Smooth muscle cell (in vitro differentiated cells): ENCODE measurements at regions not wholly inside any gene's neighbourhood (a gene's known extent, or its start where the extent isn't known, plus 50 kb on each side); places are given as distances from the start of the nearest gene placed in this dataset.

Experiments
- DNase-seq: peaks from one replicate; lab custom pipeline; 2025; ENCODE audit not compliant: unreplicated experiment; lab: John Stamatoyannopoulos, UW
- H2AFZ ChIP-seq: fragments of 200-600 bp; sonication (generic); 2 replicates; pipeline ENCODE4 v1.6.0; 2016; ENCODE audit warnings: antibody characterized with exemption, low read depth, mild to moderate bottlenecking
- H3F3A ChIP-seq: fragments of 200-600 bp; sonication (generic); 2 replicates; pipeline ENCODE4 v1.6.0; 2017; ENCODE audit warnings: antibody characterized with exemption, low read depth
- H3K27ac ChIP-seq: fragments of 200-600 bp; sonication (generic); 2 replicates; pipeline ENCODE4 v1.5.1; 2016; ENCODE audit warnings: low read depth, mild to moderate bottlenecking
- H3K27me3 ChIP-seq: fragments of 200-600 bp; sonication (generic); 2 replicates; pipeline ENCODE4 v1.6.1; 2016; ENCODE audit warnings: low read depth, mild to moderate bottlenecking
- H3K36me3 ChIP-seq: fragments of 200-600 bp; sonication (generic); 2 replicates; pipeline ENCODE4 v1.5.1; 2016; ENCODE audit warnings: low read depth
- H3K4me1 ChIP-seq: fragments of 200-600 bp; sonication (generic); 2 replicates; pipeline ENCODE4 v1.5.1; 2016; ENCODE audit warnings: low read depth
- H3K4me2 ChIP-seq: fragments of 200-600 bp; sonication (generic); 2 replicates; pipeline ENCODE4 v1.6.0; 2016; ENCODE audit warnings: mild to moderate bottlenecking
- H3K4me3 ChIP-seq: fragments of 200-600 bp; sonication (generic); 2 replicates; pipeline ENCODE4 v1.5.1; 2016; ENCODE audit warnings: mild to moderate bottlenecking
- H3K79me2 ChIP-seq: fragments of 200-600 bp; sonication (generic); 2 replicates; pipeline ENCODE4 v1.6.0; 2016; ENCODE audit warnings: low read depth, mild to moderate bottlenecking
- H3K9ac ChIP-seq: fragments of 200-600 bp; sonication (generic); 2 replicates; pipeline ENCODE4 v1.6.0; 2016; ENCODE audit warnings: low read depth
- H3K9me3 ChIP-seq: fragments of 200-600 bp; sonication (generic); replicated peaks from 2 replicates; pipeline ENCODE4 v1.5.1; 2016; ENCODE audit warnings: low read depth
- H4K20me1 ChIP-seq: fragments of 200-600 bp; sonication (generic); 2 replicates; pipeline ENCODE4 v1.6.0; 2016; ENCODE audit warnings: low read depth
- whole genome bisulfite sequencing: methylation state at CpG from one replicate; pipeline ENCODE4 v1.1.7; 2016; ENCODE audit warnings: low lambda C conversion rate; 5-methylcytosine and 5-hydroxymethylcytosine counted together
- TF ChIP-seq, protein P1 (sequence below): fragments of 200-600 bp; sonication (generic); IDR thresholded peaks from 2 replicates; pipeline ENCODE4 v1.5.1; 2017; ENCODE audit warnings: borderline replicate concordance, mild to moderate bottlenecking, antibody characterized with exemption; ENCODE audit not compliant: insufficient read depth, poor library complexity, severe bottlenecking

DNA sequence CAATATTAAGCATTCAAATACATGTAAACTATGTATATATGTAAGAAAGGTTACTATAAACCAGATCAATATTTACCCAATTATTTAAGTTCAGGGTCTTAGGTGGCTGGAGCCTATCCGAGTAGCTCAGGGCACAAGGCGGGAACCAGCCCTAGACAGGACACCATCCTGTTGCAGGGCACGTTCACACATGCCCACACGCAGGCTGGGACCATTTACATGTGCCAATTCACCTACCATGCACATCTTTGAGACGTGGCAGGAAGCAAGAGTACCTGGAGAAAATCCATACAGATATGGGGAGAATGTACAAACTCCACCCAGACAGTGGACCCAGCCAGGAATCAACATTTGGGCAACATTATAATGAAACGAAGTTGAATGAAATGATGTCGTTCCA lies 263.0 kb upstream of the E2F7 start:
- Histone ChIP-seq H4K20me1 (no peaks in the 10 kb centered on the region), H3F3A (no peaks in the 10 kb centered on the region), H3K79me2 (no peaks in the 10 kb centered on the region), H3K27me3 (peaks cover 49% of the 10 kb centered on the region), H2AFZ (no peak overlapping the region), H3K4me1 (peaks cover 5% of the 10 kb centered on the region), H3K9me3 (no peaks in the 10 kb centered on the region), H3K4me2 (no peak overlapping the region), H3K4me3 (no peak overlapping the region), H3K9ac (no peak overlapping the region), H3K27ac (no peak overlapping the region), H3K36me3 (no peaks in the 10 kb centered on the region)
- TF ChIP-seq, protein P1, sequence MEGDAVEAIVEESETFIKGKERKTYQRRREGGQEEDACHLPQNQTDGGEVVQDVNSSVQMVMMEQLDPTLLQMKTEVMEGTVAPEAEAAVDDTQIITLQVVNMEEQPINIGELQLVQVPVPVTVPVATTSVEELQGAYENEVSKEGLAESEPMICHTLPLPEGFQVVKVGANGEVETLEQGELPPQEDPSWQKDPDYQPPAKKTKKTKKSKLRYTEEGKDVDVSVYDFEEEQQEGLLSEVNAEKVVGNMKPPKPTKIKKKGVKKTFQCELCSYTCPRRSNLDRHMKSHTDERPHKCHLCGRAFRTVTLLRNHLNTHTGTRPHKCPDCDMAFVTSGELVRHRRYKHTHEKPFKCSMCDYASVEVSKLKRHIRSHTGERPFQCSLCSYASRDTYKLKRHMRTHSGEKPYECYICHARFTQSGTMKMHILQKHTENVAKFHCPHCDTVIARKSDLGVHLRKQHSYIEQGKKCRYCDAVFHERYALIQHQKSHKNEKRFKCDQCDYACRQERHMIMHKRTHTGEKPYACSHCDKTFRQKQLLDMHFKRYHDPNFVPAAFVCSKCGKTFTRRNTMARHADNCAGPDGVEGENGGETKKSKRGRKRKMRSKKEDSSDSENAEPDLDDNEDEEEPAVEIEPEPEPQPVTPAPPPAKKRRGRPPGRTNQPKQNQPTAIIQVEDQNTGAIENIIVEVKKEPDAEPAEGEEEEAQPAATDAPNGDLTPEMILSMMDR = no peak
- no peak for DNase-seq
- 92% methylated on average over 7 of the region's 7 CpGs for WGBS

DNA sequence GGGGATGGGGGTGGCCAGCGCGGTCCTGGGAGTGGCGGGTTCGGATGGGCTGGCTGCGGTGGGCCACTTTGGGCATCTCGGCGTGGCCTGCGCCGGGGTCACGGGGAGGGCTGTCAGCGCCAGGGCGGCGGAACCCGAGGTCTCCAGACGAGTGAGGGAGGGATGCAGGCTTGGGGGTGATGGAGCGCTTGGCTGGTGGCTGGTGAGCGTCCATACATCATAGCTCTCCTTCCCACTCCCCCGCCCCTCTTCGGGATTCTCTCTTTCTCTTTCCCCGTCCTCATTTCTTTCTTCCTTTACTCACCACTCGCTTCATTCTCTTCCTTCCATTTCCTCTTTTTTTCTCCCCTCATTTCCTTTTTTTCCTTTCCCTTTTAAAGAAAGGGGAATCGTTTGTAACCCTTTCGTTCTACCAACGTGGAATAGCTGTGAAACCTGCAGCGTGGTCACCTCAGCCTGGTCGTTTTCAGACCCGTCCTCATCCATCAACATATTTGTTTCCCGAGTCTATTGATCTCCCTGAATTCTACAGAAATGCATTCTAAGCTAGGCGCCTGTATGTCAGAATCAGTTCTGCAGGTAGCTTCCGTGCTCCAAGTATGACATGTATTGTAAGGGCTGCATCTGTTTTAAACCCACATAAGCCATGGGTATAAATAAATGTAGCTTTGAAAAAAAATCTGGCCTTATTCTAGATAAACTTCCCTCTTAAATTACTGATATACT lies 260.3 kb upstream of the E2F7 start:
- no peaks in the 10 kb centered on the region for H3K9me3 ChIP-seq
- H3K4me2 ChIP-seq = peak overlapping the region; percentile 98
- WGBS = 5% methylated on average over 28 of the region's 30 CpGs
- no peaks in the 10 kb centered on the region for H3K36me3 ChIP-seq
- H3K4me1 ChIP-seq = peaks cover 5% of the 10 kb centered on the region
- no peak overlapping the region for H2AFZ ChIP-seq
- H3K79me2 ChIP-seq = no peaks in the 10 kb centered on the region
- no peak for DNase-seq
- H3K27me3 ChIP-seq = peaks cover 49% of the 10 kb centered on the region
- no peaks in the 10 kb centered on the region for H3F3A ChIP-seq
- TF ChIP-seq, protein P1 = no peak
- no peak overlapping the region for H3K9ac ChIP-seq
- no peak overlapping the region for H3K27ac ChIP-seq
- H4K20me1 ChIP-seq = no peaks in the 10 kb centered on the region
- peak overlapping the region; percentile 85 for H3K4me3 ChIP-seq

DNA sequence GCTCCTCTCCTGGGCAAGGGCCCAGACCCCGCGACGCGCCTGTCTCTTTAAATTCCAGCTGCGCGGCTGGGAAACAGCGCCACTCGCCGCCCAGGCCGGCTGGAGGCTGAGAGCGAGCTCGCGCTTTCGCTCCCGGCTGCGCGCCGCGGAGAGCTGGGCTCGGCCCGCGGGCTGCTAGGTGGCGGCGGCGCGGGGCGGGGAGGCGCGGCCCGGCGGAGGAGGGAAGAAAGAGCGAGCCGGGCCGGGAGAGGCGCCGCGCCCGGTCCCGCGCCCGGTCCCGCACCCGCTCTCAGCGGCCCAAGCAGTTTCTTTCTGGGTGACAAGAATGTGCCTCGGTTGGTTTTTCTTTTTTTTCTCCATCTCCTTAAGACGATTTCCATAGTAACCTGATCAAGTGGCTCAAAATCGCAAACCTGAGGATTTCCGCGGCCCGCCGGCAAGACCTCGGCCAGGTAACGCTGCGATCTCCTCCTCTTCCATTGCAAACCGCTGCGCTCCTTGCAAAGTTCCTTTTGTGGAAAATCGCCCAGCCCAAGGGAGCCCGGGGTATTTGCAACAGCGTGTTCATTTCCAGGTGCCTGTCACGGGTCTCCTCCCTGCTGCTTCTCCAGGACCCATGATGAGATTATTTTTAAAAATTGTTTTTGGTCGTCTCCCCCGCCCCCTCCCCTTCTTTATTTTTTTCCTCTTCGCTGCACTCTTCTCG lies 259.5 kb upstream of the E2F7 start:
- no peaks in the 10 kb centered on the region for H3K9me3 ChIP-seq
- peaks cover 46% of the 10 kb centered on the region for H3K27me3 ChIP-seq
- peak overlapping the region; percentile 98 for H3K4me2 ChIP-seq
- H3K9ac ChIP-seq = no peak overlapping the region
- WGBS = under 1% methylated on average over 56 of the region's 64 CpGs
- no peak overlapping the region for H3K27ac ChIP-seq
- peak; percentile 18 for DNase-seq
- H2AFZ ChIP-seq = peak overlapping the region; percentile 96
- H3K79me2 ChIP-seq = no peaks in the 10 kb centered on the region
- H3F3A ChIP-seq = no peaks in the 10 kb centered on the region
- H3K36me3 ChIP-seq = no peaks in the 10 kb centered on the region
- peak overlapping the region; percentile 85 for H3K4me3 ChIP-seq
- peaks cover 5% of the 10 kb centered on the region for H3K4me1 ChIP-seq
- TF ChIP-seq, protein P1 = peak; percentile 35
- H4K20me1 ChIP-seq = no peaks in the 10 kb centered on the region
